ENCODE measurements at regions not wholly inside any gene's neighbourhood (a gene's known extent, or its start where the extent isn't known, plus 50 kb on each side); places are given as distances from the start of the nearest gene placed in this dataset.

- TF ChIP-seq CTCF (IDR thresholded peaks at IDR 0.05; ENCODE audit: insufficient read depth, low read length) (no peak), POLR2AphosphoS5 (IDR thresholded peaks at IDR 0.05; ENCODE audit: low read depth) (no peak), SPI1 (IDR thresholded peaks at IDR 0.05; ENCODE audit: borderline replicate concordance, low read depth) (peak; percentile 72; the same call in 1 of the 2 replicates), GABPA (IDR thresholded peaks at IDR 0.05; ENCODE audit: low read depth) (no peak), REST (IDR thresholded peaks at IDR 0.05; ENCODE audit: insufficient replicate concordance, low read depth) (no peak)
Observed at GRCh38 chr5:143657647-143658285, 154.2 kb upstream of the HMHB1 start.

All from HL-60 (cell line).